ENCODE measurements at regions not wholly inside any gene's neighbourhood (a gene's known extent, or its start where the extent isn't known, plus 50 kb on each side); places are given as distances from the start of the nearest gene placed in this dataset.

GRCh38 chr11:109275931-109276330, 146.1 kb upstream of the C11orf87 start:
- TF ChIP-seq CTCF (IDR thresholded peaks at IDR 0.05) = no peak
- TF ChIP-seq POLR2AphosphoS5 (IDR thresholded peaks at IDR 0.05) = no peak

Measured in transverse colon (tissue), 4 donors.